AG04449 (cell line): ENCODE measurements at regions not wholly inside any gene's neighbourhood (a gene's known extent, or its start where the extent isn't known, plus 50 kb on each side); places are given as distances from the start of the nearest gene placed in this dataset.

ENCODE experiments used
- CTCF ChIA-PET: fragments of 350-600 bp; formaldehyde crosslinking; extraction: SDS; loops from one replicate; lab custom pipeline; 2021; ENCODE audit warnings: antibody characterized with exemption; lab: Yijun Ruan, JAX
- POLR2A ChIA-PET: fragments of 400-600, 350-600 bp; formaldehyde crosslinking; extraction: SDS; loops from one replicate; lab custom pipeline; 2020; ENCODE audit warnings: antibody characterized with exemption, inconsistent platforms; lab: Yijun Ruan, JAX
- DNase-seq: peaks from one replicate; pipeline ENCODE4 v3.0.0-alpha.2; 2010; ENCODE audit warnings: low read depth, low spot score
- H3K4me3 ChIP-seq: 2 replicates; pipeline ENCODE4 v1.5.1; 2011; ENCODE audit warnings: low read depth, mild to moderate bottlenecking, control low read depth, low read length
- TF ChIP-seq, protein P1 (sequence below): IDR thresholded peaks from one replicate; pipeline ENCODE4 v1.5.1; 2011; ENCODE audit warnings: mild to moderate bottlenecking, moderate library complexity, low read length, control low read depth, inconsistent platforms; ENCODE audit not compliant: insufficient read depth; ENCODE audit errors: missing control alignments

DNA sequence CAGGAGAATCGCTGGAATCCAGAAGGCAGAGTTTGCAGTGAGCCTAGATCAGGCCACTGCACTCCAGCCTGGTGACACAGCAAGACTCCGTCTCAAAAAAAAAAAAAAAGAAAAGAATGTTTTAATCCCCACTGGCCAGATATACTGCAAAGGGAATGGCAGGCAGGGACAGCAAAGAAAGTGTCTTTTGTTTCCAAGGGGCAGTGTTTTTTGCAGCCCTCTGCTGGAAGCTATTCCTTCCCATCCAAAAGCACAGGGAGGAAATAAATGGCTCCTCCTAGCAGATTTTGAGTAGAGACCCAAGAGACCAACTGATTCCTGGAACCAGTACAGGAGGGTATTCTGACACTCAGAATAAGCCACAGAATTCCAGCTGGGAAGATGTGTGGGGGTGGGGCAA, 112.5 kb upstream of the STMND1 start:
- no peak overlapping the region for H3K4me3 ChIP-seq
- no peak for DNase-seq
- ChIA-PET CTCF (interaction anchor here (0.9 to 1.4 kb wide), 2 partner anchors 97 to 226 kb away, joined by 3 to 4 read pairs; no protein-coding TSS in a partner anchor), POLR2A (no interaction called here)
- TF ChIP-seq, protein P1, sequence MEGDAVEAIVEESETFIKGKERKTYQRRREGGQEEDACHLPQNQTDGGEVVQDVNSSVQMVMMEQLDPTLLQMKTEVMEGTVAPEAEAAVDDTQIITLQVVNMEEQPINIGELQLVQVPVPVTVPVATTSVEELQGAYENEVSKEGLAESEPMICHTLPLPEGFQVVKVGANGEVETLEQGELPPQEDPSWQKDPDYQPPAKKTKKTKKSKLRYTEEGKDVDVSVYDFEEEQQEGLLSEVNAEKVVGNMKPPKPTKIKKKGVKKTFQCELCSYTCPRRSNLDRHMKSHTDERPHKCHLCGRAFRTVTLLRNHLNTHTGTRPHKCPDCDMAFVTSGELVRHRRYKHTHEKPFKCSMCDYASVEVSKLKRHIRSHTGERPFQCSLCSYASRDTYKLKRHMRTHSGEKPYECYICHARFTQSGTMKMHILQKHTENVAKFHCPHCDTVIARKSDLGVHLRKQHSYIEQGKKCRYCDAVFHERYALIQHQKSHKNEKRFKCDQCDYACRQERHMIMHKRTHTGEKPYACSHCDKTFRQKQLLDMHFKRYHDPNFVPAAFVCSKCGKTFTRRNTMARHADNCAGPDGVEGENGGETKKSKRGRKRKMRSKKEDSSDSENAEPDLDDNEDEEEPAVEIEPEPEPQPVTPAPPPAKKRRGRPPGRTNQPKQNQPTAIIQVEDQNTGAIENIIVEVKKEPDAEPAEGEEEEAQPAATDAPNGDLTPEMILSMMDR = no peak

DNA sequence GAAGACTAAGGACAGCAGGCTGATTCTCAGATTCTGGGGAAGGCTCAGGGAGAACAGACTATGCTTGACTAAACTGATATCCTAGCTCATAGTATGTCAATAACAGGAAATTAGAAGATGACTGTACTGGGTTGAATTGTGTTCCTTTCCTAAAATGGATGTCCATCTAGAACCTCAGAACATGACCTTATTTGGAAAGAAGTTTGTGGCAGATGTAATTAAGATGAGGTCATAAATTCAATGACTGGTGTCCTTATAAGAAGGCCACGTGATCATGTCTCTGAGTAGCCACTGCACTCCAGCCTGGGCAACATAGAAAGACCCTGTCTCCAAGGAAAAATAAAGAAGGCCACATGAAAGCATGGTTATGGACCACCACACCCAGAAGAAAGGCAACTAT, 113.9 kb upstream of the STMND1 start:
- CTCF ChIA-PET = interaction anchor here (0.8 to 1.8 kb wide), 4 partner anchors 9 to 477 kb away, joined by 3 to 7 read pairs (median 4); no protein-coding TSS in a partner anchor
- POLR2A ChIA-PET = no interaction called here
- no peak overlapping the region for H3K4me3 ChIP-seq
- DNase-seq = no peak
- TF ChIP-seq, protein P1 = no peak

- CTCF ChIA-PET = interaction anchor here (1.0 to 2.5 kb wide), 5 partner anchors 10 to 221 kb away, joined by 3 to 11 read pairs (median 4); no protein-coding TSS in a partner anchor
Measured at GRCh38 chr6:16985513-16986284, 116.2 kb upstream of the STMND1 start.

GRCh38 chr6:16982807-16983206, 119.0 kb upstream of the STMND1 start:
- peak; percentile 79 for DNase-seq
- TF ChIP-seq, protein P1 = no peak
- POLR2A ChIA-PET = no interaction called here
- H3K4me3 ChIP-seq = no peak overlapping the region
- CTCF ChIA-PET = interaction anchor here (0.7 to 3.8 kb wide), 4 partner anchors 15 to 20 kb away, joined by 3 to 23 read pairs (median 6); no protein-coding TSS in a partner anchor

More at GRCh38 chr6:16985513-16986284, 116.2 kb upstream of the STMND1 start:
- POLR2A ChIA-PET = interaction anchor here (0.6 kb wide), 1 partner anchor 329 kb away, joined by 3 read pairs; no protein-coding TSS in a partner anchor
- H3K4me3 ChIP-seq = peak overlapping the region; percentile 32
- DNase-seq = peak; percentile 87
- TF ChIP-seq, protein P1 = no peak

DNA sequence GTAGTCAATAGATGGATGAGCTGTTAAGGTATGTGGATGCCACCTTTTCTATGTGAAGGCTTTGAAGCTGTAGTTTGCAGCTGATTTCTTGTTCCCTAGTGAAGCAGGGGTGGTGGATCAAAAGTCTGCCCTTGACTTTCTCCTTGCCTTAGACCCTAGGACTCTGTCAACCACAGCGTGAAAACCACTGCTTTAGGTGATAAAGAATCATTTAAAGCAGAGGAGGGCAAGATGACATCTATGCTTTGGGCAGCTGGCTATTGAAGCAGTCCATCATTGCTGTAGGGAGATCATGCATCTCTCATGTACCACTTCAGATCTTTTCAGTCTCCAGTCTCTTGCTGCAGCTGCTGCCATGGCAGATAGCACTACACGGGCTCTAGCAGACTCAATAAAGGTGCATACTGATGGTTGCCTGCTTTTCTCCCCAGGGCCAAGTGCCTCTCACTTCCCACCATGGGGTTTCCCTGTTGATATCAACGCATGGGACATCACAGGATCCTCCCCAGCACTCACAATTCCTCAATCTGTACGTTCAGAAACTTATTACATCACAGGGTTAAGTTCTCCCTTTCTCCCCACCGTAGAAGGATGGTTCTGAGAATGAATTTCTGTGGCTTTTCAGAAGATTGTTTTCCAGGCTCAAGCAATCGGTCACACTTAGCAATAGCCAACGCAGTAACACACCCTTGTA, 122.0 kb upstream of the STMND1 start:
- POLR2A ChIA-PET = interaction anchor here (1.1 kb wide), 1 partner anchor 220 kb away, joined by 3 read pairs; no protein-coding TSS in a partner anchor
- CTCF ChIA-PET = interaction anchor here (1.0 to 8.0 kb wide), 5 partner anchors 14 to 217 kb away, joined by 3 to 91 read pairs (median 6); no protein-coding TSS in a partner anchor
- DNase-seq = no peak
- TF ChIP-seq, protein P1 = no peak
- no peak overlapping the region for H3K4me3 ChIP-seq
